ENCODE measurements at regions not wholly inside any gene's neighbourhood (a gene's known extent, or its start where the extent isn't known, plus 50 kb on each side); places are given as distances from the start of the nearest gene placed in this dataset.
"Not testable (repeated sequence)": the region's sequence is repeated elsewhere in the genome, so short reads cannot be mapped to it uniquely, and the experiment has no call there.

DNA sequence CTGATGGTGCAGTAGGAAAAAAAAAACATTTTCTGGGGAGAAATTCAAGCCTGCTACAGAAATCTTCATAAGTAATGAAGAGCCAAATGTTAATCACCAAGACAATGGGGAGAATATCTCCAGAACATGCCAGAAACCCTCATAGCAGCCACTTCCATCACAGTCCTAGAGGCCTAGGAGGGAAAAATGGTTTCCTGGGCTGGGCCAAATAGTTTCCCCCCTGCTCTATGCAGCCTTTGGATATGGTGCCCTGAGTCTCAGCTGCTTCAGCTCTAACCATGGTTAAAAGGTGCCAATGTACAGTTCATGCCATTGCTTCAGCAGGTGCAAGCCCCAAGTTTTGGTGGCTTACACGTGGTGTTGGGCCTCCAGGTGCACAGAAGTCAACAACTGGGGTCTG lies 113.1 kb downstream of the ZNF648 start:
- DNase-seq (ENCODE audit: low spot score): no peak

DNA sequence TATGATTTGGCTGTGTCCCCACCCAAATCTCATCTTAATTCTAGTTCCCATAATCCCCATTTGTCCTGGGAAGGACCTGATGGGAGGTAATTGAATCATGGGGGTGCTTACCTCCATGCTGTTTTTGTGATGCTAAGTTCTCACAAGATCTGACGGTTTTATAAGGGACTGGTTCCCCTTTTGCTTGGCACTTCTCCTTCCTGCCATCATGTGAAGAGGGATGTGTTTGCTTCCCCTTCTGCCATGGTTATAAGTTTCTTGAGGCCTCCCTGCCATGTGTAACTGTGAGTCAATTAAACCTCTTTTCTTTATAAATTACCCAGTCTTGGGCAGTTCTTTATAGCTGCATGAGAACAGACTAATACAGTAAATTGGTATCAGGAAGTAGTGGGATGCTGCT lies 114.1 kb downstream of the ZNF648 start:
- DNase-seq (ENCODE audit: low spot score): no peak

DNA sequence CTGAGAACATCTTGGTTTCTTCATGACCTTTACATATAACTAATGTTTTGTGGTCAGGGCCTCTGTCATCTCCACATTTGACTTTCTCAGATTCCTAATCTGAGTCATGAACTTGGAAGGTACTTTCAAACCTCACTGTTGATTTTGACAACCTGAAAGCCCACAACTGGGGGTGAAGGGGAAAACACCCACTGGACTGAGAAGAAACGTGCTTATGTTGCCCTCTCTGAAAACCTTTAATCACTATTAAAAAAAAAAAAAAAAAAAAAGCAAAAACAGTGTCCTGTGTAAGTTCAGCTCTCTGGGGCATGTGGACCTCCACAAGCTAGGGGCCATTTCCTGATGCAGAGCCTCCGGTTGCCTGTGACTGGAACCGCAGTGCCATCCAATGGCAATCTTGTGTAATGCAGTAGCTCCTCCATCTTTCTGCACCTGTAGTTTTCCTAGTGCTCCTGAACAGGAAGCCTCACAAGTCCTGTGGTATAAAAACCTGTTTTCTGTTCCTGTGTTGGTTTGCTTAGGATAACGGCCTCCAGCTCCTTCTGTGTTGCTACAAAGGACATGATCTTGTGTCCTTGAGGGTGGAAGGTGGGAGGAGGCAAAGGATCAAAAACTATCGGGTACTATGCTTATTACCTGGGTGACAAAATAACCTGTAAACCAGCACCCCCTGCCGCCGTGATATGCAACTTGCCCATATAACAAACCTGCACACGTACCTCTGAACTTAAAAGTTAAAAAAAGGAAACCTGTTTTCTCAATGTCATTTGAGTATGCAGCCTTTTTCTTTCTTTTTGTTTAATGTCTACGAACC lies 124.5 kb downstream of the ZNF648 start:
- peak; percentile 83 for DNase-seq (ENCODE audit: low spot score)

DNA sequence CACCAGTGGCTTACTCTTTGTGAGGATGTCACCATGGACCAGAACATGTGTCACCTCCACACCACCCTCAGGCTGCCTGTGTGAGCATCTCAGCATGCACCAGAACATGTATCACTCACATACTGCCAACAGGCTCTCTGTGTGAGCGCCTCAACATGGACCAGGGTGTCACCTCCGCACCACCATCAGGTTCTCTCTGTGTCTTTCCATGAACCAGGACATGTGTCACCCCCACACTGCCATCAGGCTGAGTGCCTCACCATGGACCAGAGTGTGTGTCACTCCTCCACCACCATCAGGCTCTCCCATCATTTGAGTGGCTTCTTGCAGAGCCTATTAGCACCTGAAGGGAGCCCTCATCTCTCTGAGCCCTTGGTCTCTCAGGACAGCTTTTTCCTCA lies 125.2 kb downstream of the ZNF648 start:
- no peak for DNase-seq (ENCODE audit: low spot score)

DNA sequence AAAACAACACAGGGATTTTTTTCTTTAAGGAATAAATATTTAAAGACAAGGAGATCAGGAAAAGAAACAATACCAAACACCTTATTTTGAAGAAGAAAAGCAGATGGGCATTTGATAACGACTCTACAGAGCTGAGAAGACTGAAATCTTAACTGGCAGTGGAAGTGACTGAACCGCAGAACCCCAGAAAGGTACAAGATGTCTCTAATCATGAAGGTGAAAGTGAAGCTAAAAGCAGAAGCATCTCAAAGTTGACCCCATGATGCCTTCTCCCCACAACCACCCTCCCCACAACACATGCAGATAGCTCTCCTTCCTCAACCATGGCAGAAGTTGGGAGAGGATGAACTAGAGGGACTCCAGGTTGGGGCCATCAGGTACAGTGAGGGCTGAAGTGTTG lies 129.6 kb downstream of the ZNF648 start:
- DNase-seq (ENCODE audit: low spot score): no peak

DNA sequence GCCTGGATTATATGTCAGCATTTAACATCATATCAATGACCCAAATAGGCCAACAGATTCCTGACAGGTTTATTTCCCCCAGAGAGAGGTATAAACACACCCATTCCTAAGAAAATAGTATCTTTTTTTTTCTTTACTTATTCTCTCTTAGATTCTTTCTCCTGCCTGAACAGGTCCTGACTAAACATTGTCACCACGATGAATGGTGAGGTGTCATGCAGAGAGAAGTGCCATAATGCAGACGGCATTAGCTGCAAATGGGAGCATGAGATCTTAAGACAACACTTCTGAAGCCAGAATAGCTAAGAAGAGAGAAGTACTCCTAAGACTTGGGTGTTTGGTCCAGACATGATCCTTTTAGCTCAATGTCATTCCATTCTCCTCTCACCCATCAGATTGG lies 131.3 kb downstream of the ZNF648 start:
- DNase-seq (ENCODE audit: low spot score): no peak

DNA sequence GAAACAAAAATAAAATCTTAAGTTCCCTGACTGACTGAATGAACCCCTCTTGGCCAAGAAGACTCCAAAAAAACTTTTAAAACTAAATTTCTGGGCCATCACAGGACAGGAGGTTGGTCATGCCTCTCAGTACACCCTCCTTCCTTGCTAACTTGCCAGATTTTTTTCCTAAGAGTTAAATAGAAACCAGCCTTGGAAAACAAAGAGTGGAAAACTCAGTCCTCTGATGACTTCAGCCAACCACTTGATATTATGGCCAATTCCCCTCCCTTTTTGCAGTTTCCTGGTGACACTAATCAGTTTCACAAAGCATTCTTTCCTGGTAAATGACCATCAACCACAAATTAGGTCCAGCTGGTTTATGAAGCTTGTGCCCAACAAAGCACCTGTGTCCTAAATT lies 134.8 kb downstream of the ZNF648 start:
- DNase-seq (ENCODE audit: low spot score): no peak

DNA sequence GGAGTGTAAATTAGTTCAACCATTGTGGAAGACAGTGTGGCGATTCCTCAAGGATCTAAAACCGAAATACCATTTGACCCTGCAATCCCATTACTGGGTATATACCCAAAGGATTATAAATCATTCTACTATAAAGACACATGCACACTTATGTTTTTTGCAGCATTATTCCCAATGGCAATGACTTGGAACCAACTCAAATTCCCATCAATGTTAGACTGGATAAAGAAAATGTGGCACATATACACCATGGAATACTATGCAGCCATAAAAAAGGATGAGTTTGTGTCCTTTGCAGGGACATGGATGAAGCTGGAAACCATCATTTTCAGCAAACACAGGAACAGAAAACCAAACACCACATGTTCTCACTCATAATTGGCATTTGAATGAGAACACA lies 137.5 kb downstream of the ZNF648 start:
- DNase-seq (ENCODE audit: low spot score): not testable (repeated sequence)

DNA sequence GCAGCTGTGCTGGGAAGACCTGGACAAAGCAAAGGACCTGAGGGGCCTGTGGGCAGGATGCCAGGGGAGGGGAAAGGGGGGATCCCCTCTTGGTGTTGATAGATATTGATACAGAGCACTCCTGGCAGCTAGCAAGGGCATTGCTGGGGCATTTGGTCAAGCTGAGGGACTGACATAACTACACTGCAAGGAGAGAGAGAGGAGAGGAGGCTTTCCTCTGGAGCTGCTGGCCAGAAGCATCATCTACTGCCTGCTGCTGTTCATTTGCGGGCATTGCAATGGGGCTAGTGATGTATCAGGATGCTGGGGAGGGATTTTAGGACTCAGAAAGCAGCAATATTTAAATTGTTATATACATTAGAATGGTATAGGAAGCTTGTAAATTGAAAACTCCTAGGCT lies 142.0 kb downstream of the ZNF648 start:
- DNase-seq (ENCODE audit: low spot score): no peak

DNA sequence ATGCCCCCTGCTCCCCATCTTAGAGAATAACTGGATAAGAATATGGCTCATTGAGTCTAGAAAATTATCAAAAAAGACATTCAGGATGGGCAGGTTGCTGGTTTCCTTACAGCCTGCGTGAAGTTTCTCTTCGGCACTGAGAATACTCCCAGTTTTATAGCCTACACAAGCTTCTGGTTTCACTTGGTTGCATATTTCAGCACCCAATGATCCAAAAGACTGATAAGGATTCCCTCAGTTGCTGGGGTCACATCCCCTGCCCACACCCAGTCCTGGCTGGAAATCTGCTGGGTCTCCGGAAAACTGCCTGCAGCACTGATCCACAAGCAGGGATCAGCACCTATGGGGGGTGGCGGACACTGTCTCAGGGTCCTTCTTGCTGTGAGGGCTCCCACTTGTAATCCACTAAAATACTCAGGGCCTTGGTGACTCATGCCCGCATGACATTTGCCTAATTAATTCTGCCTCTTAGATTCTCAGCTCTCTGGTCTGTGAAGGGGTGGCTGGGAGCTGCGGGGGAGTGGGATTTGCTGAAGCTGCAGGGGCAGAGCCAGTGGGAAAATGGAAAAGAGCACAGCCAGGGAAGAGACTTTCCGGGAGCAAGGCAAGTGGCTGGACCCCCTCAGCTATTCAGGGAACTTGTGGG lies 142.5 kb downstream of the ZNF648 start:
- no peak for DNase-seq (ENCODE audit: low spot score)

DNA sequence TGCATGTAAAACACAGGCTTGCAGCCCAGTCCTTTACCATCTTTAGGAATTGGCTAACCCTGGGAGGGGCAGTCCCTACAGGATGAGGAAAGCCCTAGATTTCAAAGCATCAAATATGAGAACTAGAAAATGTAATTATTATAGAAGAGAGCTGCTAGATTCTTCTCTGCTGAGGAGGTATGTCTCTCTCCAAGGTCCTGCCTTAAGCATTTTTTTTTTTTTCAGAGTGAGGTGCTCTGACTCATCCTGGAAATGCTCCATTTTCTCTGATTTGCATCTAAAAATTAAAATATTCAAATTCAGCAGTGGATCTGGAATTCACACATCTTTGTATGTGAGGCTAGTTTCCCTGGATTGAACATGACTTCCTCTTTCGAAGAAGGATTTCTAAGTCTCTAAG lies 149.8 kb downstream of the ZNF648 start:
- no peak for DNase-seq (ENCODE audit: low spot score)

DNA sequence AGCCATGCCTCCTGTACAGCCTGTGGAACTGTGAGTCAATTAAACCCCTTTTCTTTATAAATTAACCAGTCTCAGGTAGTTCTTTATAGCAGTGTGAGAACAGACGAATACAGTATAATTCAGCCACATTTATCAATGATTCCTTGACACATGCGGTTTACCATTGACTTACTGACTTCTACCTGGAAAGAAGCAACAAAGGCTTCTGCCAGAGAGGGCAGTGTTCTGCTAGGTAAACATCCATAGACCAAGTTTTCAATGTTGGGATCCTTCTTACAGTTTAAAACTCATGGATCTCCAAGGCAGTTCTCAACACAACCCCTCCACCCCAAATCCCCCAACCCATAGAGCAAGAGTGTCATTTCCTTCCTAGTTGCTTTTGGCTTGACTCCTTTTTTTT lies 150.6 kb downstream of the ZNF648 start:
- DNase-seq (ENCODE audit: low spot score): no peak

DNA sequence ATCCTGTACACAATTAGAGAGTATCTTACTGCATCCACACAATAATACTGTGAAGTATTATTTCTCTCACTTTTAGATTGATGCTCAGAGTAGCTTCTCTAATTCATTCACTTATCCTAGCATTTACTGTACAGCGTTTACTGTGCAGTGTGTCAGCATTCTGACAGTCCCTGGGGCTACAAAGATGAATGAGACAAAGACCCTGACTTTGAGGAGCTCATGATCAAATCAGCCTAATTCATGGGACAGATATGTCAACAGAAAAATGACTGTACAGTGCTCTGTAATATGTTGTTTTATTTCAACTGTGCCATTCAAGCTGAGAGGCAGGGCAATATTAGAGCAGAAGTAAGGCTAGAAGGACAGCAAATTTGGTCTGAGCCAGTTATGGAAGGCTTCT lies 152.5 kb downstream of the ZNF648 start:
- DNase-seq (ENCODE audit: low spot score): no peak

DNA sequence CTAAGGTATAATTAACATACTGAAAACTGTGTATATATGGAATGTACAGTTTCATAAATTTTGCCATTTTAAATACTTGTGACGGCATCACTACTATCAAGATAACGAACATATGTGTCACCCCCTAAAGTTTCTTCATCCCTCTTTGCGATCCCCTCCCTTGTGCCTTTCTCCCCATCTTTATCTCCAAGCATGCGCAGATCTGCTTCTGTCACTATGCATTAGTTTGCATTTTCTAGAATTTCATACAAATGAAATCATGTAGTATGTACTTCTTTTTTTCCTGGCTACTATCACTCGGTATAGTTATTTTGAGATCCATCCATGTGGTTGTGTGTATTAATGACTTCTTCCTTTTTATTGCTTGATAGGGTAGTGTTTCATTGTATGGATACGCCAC lies 154.9 kb downstream of the ZNF648 start:
- no peak for DNase-seq (ENCODE audit: low spot score)

DNA sequence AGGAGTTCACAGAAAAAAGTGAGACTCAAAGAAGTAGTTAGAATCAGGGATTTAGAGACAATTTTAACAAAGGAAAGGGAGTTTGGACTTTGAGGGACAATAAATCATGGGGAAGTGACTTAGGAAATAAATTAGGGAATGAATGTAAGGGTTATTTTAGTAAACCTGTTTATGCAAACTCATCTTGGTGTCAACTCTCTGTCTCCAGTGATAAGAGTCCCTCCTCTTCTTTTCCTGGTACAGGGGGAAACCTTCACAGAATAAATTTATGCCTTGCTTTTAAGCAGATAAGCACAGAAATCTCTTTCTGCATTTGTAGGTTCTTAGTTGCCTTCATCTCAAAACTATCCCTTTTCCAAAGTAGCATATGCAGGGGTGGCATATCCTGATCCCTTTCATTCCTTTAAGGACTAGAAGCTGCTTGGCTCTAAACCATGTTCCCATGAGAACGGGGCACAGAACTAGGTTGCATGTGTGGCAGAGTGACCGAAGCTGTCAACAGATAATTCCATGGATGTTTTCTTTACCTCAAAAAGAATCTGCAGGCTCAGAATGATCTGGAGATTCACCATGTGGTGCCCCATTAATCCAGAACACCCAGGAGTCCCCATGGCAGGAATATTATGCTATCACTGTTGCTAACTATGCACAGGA lies 155.4 kb downstream of the ZNF648 start:
- no peak for DNase-seq (ENCODE audit: low spot score)

DNA sequence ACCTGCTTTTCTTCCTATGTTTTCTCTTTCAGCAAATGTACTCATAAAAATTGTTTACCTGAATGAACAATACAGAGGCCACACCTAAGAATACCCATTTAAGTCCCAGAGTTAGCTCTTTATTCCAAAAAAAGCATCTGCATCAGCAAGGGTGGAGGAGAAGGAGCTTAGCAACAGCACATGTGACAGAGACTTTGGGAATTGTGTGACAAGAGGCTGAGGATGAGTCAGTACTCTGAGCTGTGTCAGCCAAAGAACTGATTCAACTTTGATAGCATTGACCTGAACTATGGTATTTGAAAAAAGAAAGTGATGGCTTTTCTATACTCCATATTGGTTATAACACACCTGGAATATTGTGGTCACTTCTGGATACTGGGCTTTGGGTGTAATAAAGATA lies 162.7 kb downstream of the ZNF648 start:
- DNase-seq (ENCODE audit: low spot score): no peak

DNA sequence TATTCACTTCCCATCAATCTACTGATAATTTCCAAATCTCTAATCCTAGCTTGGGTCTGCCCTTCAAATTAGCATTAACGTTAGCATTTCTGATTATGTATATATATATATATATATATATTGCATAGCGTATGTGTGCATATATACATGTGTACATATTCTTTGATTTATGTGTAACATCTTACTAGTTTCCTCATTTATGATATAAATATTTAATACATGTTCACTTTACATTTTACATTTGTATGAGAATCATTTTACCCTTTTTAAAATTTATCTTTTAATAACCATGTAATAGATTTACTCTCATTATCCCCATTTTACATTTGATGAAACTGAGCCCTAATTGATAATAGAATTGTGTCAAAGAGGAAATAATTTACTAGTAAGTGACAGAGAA lies 164.7 kb downstream of the ZNF648 start:
- no peak for DNase-seq (ENCODE audit: low spot score)

DNA sequence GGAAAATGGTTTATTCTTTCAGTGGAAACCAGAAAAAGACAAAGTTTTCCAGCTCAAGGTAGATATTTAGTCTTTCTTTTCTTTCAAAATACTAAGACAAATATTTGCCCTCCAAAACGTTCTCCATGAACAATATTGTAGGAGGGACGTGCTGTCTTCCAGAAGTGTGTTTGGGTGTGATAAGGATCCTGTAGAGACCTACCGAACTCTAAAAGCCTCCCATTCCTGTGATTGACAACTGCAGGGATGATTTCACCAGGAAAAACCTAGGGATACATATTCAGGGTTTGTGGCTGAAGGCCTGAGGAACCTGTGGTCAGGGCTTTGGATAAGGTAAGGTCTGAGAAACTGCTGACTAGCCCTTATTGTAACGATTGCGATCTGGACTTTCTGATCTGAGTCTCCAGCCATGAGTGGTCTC lies 167.1 kb downstream of the ZNF648 start:
- no peak for DNase-seq (ENCODE audit: low spot score)

DNA sequence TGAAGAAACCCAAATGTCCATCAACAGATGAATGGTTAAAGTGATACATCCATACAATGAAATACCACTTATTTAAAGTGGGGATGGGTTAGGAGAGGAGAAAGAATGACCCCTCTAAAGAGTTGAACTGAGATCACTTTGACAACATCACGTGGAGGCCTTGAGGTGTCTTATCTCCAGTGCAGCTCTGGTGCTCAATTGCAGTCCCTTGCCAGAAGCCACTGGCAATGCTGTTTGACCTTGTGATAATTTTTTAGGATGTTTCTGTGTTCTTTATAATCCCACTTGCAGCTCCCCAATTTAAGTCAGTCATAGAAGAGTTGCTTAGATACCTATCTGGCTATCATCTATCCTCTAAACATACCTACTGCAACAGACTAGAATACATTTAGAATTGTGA lies 167.6 kb downstream of the ZNF648 start:
- no peak for DNase-seq (ENCODE audit: low spot score)

DNA sequence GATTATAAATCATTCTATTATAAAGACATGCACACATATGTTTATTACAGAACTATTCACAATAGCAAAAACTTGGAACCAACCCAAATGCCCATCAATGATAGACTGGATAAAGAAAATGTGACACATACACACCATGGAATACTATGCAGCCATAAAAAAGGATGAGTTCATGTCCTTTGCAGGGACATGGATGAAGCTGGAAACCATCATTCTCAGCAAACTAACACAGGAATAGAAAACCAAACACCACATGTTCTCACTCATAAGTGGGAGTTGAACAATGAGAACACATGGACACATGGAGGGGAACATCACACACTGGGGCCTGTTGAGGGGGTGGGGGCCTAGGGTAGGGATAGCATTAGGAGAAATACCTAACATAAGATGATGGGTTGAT lies 168.4 kb downstream of the ZNF648 start:
- not testable (repeated sequence) for DNase-seq (ENCODE audit: low spot score)

DNA sequence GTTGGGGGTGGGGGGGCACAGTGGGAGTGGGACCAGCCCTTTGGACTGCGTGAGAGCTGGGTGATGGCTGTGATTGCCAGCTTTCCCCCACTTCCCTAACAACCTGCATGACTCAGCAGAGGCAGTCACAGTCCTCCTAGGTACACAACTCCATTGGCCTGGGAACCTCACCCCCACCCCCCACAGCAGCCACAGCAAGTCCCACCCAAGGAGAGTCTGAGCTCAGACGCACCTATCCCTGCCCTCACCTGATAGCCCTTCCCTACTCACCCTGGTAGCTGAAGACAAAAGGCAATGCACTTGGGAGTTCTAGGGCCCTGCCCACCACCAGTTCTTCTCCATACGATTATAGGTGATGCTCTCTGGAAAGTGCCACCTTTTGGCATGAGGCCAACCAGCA lies 188.9 kb downstream of the ZNF648 start:
- DNase-seq (ENCODE audit: low spot score): no peak

DNA sequence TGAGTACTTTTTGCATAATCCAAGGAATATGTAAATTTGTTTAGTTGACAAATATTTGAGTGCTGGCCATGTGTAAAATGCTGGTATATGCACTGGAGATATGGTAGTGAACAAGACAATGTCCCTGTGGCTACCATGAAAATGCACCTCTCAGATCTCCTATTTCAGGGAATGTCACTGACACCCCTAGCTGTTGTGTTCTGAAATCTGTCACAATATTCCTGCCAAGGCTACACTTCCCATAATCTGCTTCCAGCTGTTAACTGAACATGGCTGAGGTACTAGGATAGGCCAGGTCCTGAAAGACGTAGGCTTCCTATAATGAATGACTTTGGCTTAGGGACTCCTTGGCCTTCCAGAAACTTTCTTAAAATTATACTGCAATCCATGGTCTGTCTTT lies 197.8 kb downstream of the ZNF648 start:
- no peak for DNase-seq (ENCODE audit: low spot score)

DNA sequence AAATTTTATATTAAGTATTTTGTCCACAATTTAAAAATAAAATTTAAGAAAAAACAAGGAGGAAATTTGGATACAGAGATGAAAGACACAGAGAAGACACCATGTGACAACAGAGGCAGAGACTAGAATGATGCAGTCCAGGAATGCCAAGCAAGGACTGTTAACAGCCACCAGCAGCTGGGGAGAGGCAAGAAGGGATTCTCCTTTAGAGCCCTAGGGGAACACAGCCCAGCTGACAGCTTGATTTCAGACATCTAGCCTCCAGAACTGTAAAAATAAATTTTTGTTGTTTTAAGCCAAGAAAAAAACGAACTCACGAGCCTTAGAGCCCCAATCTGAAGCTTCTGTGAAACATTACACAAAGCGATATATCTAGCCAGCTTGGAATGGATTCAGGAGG lies 198.5 kb downstream of the ZNF648 start:
- no peak for DNase-seq (ENCODE audit: low spot score)

Measured in cerebellar cortex (tissue), 1 donor.